HFFc6 (cell line): ENCODE measurements at regions not wholly inside any gene's neighbourhood (a gene's known extent, or its start where the extent isn't known, plus 50 kb on each side); places are given as distances from the start of the nearest gene placed in this dataset.

Experiments
- DNase-seq: peaks from one replicate; pipeline ENCODE4 v3.0.0-alpha.2; 2018
- H3K27ac Mint-ChIP-seq: 2 replicates; pipeline ENCODE4 v1.8.0; 2020; ENCODE audit warnings: mild to moderate bottlenecking, mixed read lengths
- H3K27me3 Mint-ChIP-seq: 2 replicates; pipeline ENCODE4 v1.8.0; 2021; ENCODE audit warnings: mild to moderate bottlenecking, moderate library complexity, mixed read lengths; ENCODE audit not compliant: insufficient read depth
- H3K36me3 Mint-ChIP-seq: 2 replicates; pipeline ENCODE4 v1.8.0; 2021; ENCODE audit warnings: low read depth, mixed read lengths
- H3K4me1 Mint-ChIP-seq: 2 replicates; pipeline ENCODE4 v1.8.0; 2020; ENCODE audit warnings: low read depth, mixed read lengths
- H3K4me3 Mint-ChIP-seq: 2 replicates; pipeline ENCODE4 v1.8.0; 2020; ENCODE audit warnings: mild to moderate bottlenecking, moderate library complexity, mixed read lengths
- H3K9me3 Mint-ChIP-seq: 2 replicates; pipeline ENCODE4 v1.8.0; 2020; ENCODE audit warnings: mild to moderate bottlenecking, mixed read lengths
- TF ChIP-seq, protein P1 (sequence below): fragments of 200-600 bp; sonication (generic); IDR thresholded peaks from 2 replicates; pipeline ENCODE4 v1.5.0; 2021; ENCODE audit warnings: antibody characterized with exemption, mild to moderate bottlenecking

DNA sequence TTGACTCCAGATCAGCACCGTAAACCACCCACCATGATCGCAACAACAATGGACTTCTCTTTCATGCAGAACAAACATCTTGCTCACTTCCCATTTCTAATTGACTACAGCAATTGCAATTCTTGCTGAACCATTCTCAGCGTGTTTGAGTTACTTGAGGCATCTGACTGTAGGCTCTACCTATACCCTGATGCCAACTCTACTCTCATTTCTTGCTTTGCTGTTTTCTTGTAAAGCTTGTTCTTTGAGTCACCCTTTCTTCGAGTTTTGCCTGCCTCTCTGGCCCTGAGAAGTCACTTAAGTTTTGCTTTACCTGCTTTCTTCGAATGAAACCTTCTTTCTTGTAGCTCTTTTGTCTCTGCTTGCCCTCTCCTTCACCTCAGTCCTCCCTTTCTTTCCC lies 160.5 kb upstream of the RND3 start:
- Mint-ChIP-seq H3K36me3 (no peaks in the 10 kb centered on the region), H3K27ac (0 out of 2 replicates have a peak overlapping the region, but pooled peaks have one; percentile 6), H3K4me3 (no peak overlapping the region), H3K27me3 (no peaks in the 10 kb centered on the region), H3K9me3 (no peaks in the 10 kb centered on the region), H3K4me1 (peaks cover 58% of the 10 kb centered on the region)
- no peak for DNase-seq
- TF ChIP-seq, protein P1, sequence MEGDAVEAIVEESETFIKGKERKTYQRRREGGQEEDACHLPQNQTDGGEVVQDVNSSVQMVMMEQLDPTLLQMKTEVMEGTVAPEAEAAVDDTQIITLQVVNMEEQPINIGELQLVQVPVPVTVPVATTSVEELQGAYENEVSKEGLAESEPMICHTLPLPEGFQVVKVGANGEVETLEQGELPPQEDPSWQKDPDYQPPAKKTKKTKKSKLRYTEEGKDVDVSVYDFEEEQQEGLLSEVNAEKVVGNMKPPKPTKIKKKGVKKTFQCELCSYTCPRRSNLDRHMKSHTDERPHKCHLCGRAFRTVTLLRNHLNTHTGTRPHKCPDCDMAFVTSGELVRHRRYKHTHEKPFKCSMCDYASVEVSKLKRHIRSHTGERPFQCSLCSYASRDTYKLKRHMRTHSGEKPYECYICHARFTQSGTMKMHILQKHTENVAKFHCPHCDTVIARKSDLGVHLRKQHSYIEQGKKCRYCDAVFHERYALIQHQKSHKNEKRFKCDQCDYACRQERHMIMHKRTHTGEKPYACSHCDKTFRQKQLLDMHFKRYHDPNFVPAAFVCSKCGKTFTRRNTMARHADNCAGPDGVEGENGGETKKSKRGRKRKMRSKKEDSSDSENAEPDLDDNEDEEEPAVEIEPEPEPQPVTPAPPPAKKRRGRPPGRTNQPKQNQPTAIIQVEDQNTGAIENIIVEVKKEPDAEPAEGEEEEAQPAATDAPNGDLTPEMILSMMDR: no peak

DNA sequence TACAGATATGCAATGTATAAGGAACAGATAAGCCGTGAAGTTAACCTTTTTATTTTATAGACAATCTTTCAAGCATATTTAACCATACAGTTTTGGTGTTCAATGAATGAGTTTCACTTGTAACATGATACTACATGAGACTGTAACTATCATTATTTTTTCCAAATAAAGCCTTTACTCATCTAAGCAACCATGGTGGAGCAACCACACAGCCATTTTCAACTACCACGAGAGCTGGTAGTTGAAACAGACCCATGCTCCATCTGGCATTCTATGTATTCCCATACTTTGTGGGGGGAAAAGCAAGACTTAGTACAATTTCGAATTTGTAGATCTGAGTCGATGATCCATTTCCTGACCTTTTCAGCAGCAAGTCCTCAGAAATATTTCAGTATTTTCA lies 159.3 kb upstream of the RND3 start:
- H3K4me3 Mint-ChIP-seq: no peak overlapping the region
- H3K27me3 Mint-ChIP-seq: no peaks in the 10 kb centered on the region
- no peaks in the 10 kb centered on the region for H3K36me3 Mint-ChIP-seq
- H3K9me3 Mint-ChIP-seq: no peaks in the 10 kb centered on the region
- H3K27ac Mint-ChIP-seq: no peak overlapping the region
- peaks cover 62% of the 10 kb centered on the region for H3K4me1 Mint-ChIP-seq
- no peak for DNase-seq
- TF ChIP-seq, protein P1: no peak

GRCh38 chr2:150644298-150645067 lies 157.0 kb upstream of the RND3 start:
- peak; percentile 37 for DNase-seq
- H3K4me3 Mint-ChIP-seq: peak overlapping the region; percentile 57
- H3K36me3 Mint-ChIP-seq: no peaks in the 10 kb centered on the region
- H3K27me3 Mint-ChIP-seq: no peaks in the 10 kb centered on the region; the same call in 1 of the 2 replicates
- peaks cover 72% of the 10 kb centered on the region for H3K4me1 Mint-ChIP-seq
- H3K9me3 Mint-ChIP-seq: no peaks in the 10 kb centered on the region
- TF ChIP-seq, protein P1: no peak
- H3K27ac Mint-ChIP-seq: peak overlapping the region; percentile 83

GRCh38 chr2:150643114-150643725 lies 155.8 kb upstream of the RND3 start:
- Mint-ChIP-seq H3K4me3 (no peak overlapping the region), H3K4me1 (peaks cover 75% of the 10 kb centered on the region), H3K9me3 (no peaks in the 10 kb centered on the region), H3K27ac (peak overlapping the region; percentile 83), H3K36me3 (no peaks in the 10 kb centered on the region), H3K27me3 (no peaks in the 10 kb centered on the region; the same call in 1 of the 2 replicates)
- no peak for DNase-seq
- TF ChIP-seq, protein P1: no peak

DNA sequence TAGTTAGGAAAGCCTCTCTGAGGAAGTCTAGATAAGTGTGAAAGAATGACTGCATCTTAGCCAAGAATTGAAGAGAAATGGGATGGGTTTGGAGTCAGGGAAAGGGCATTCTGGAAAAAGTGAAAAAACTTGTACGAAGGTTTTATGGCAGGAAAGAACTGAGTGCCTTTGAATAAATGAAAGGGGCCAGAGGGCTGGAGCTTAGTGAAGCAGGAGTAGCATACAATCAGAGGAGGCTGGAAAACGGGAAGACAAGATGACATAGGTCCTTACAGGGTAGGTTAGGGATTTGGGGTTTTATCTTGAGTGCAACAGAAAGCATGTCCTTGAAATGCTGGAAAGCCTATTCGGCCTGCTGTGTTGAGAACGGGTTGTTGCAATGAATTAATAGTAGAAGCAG lies 152.6 kb upstream of the RND3 start:
- H3K27ac Mint-ChIP-seq: peak overlapping the region; percentile 71
- no peak for DNase-seq
- H3K9me3 Mint-ChIP-seq: no peaks in the 10 kb centered on the region
- no peaks in the 10 kb centered on the region; the same call in 1 of the 2 replicates for H3K27me3 Mint-ChIP-seq
- no peaks in the 10 kb centered on the region for H3K36me3 Mint-ChIP-seq
- TF ChIP-seq, protein P1: no peak
- H3K4me3 Mint-ChIP-seq: peak overlapping the region; percentile 75
- H3K4me1 Mint-ChIP-seq: peaks cover 45% of the 10 kb centered on the region
